Middle frontal gyrus (tissue), 1 donor: ENCODE measurements at regions not wholly inside any gene's neighbourhood (a gene's known extent, or its start where the extent isn't known, plus 50 kb on each side); places are given as distances from the start of the nearest gene placed in this dataset.

Experiments used
- DNase-seq: peaks from one replicate; pipeline ENCODE4 v3.0.0-alpha.2; 2015; ENCODE audit warnings: low spot score; ENCODE audit errors: extremely low spot score

GRCh38 chr1:209248649-209249279, 334.8 kb upstream of the CAMK1G start:
- DNase-seq: peak; percentile 46

GRCh38 chr1:209249280-209249670, 334.2 kb upstream of the CAMK1G start:
- DNase-seq: no peak

DNA sequence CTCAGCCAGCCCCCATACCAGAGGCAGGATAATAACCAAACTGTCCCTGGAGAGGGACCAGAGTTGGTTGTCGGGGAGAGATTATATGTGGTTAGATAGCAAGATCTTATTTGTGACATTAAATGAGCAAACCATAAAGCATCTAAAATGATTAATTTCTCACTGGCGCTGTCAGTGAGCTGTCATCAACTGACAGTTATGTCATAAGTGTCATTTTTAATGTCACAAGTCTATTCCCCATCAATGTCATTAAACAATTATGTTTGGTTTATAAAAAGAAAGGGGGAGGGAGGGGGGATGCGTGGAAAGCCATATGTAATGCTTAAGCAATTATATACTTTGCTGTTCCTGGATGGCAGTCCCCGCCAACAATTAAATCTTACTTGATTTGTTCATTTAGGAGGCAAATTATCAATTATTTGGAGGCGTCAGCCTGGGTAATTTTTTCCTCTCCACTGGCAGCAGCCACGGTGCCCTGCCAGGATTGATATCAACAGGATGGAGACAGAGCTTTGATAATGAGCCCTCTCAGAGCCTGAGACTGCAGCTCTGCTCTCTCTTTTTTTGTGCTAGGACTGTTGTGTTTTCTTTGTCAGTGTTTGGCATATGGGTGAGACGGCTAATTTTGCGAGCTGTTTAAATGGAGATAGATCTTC, 333.6 kb upstream of the CAMK1G start:
- no peak for DNase-seq

- DNase-seq: no peak
Measured at GRCh38 chr1:209250861-209251636, 332.5 kb upstream of the CAMK1G start.

GRCh38 chr1:209256766-209257350, 326.7 kb upstream of the CAMK1G start:
- no peak for DNase-seq

DNA sequence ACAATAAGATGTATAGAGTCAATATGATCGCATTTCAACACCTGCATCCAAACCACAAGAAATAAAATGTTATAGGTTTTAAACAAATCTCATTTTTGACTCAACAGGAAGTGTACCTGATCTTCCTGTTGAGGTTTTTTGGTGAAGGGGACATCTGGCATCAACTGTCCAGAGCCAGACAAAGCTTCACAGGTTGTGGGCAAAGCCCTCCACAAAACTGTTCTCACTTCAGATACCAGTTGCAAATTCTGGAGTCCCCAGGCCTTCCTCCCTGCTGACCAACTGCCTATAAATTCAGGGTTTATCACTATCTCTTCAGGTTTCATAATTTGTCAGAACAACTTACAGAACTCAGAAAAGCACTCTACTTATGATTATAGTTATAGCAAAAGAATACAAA, 326.1 kb upstream of the CAMK1G start:
- DNase-seq: no peak

- no peak for DNase-seq
Measured at GRCh38 chr1:209260136-209260535, 323.4 kb upstream of the CAMK1G start.

- DNase-seq: no peak
Measured at GRCh38 chr1:209262631-209263030, 320.9 kb upstream of the CAMK1G start.

DNA sequence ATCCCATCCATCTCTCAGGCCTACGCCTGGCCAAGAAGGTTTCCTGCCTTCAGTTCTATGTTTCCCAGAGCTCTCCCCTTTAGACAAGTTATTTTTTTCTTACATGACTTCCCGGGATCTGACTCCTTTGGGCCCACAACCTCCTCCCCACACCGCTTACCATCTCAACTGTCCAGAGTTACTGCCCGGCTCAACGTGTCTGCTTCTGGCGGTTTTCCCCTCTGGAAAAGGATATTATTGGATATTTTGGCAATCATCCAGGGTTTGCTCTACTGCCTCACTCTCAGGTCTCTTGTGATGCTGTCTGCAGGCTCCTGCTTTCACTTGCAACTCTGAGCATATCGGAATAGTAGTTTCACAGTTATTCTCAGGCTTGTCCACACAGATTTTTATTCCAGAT, 318.2 kb upstream of the CAMK1G start:
- no peak for DNase-seq

- DNase-seq: no peak
Measured at GRCh38 chr1:209266590-209267205, 316.8 kb upstream of the CAMK1G start.

- DNase-seq: no peak
Measured at GRCh38 chr1:209267968-209268367, 315.5 kb upstream of the CAMK1G start.

GRCh38 chr1:209268479-209268878, 315.0 kb upstream of the CAMK1G start:
- no peak for DNase-seq

DNA sequence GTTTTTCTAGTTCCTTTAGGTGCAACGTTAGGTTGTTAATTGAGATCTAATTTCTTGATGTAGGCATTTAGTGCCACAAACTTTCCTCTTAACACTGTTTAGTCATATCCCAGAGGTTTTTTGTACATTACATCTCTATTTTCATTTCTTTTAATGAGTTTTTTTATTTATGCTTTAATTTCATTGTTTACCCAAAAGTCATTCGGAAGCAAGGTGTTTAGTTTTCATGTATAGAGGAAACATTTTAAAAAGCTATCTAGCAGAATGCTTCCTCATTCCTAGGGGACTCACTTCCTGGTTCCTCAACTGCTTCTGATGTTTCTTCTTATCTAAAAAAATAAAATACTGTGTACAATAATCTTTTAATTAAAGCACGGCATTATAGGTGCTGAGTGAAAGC, 307.2 kb upstream of the CAMK1G start:
- DNase-seq: no peak

DNA sequence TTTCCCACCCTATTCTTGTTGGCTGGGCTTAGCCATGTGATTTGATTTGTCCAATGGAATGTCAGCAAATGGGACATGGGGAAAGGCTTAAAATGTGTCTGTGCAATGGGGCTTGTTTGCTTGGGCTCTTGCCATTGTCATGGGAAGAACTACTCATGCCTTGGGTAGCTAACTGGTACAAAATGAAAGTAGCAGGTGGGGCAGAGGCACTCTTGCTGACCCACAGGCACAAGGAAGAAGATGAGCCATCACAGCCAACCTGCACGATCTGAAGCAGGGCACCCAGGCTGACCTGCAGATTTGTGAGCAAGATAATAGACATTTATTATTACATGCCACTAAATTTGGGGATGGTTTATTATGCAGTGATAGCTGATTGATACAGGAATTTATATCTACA, 305.9 kb upstream of the CAMK1G start:
- DNase-seq: no peak

GRCh38 chr1:209291715-209292114, 291.8 kb upstream of the CAMK1G start:
- DNase-seq: no peak

- no peak for DNase-seq
Measured at GRCh38 chr1:209302779-209303568, 280.5 kb upstream of the CAMK1G start.

DNA sequence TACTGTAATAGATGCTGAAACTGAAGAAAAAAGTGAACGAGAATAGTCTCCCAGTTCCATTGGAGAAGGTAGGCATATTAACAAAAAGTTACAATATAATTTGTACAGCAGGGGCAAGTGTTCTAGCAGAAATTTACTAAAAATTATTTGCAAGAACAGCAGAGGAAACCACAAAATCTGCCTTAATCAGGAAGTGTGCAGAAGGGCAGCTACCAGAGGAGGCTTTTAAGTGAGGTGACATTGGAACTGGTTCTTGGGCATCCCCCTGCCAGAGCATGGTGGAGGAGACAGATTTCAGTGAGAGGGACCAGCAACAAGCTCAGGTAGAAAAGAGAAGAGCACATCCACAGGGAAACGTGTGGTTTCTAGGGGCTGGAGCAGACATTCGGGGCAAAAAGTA, 279.3 kb upstream of the CAMK1G start:
- no peak for DNase-seq

DNA sequence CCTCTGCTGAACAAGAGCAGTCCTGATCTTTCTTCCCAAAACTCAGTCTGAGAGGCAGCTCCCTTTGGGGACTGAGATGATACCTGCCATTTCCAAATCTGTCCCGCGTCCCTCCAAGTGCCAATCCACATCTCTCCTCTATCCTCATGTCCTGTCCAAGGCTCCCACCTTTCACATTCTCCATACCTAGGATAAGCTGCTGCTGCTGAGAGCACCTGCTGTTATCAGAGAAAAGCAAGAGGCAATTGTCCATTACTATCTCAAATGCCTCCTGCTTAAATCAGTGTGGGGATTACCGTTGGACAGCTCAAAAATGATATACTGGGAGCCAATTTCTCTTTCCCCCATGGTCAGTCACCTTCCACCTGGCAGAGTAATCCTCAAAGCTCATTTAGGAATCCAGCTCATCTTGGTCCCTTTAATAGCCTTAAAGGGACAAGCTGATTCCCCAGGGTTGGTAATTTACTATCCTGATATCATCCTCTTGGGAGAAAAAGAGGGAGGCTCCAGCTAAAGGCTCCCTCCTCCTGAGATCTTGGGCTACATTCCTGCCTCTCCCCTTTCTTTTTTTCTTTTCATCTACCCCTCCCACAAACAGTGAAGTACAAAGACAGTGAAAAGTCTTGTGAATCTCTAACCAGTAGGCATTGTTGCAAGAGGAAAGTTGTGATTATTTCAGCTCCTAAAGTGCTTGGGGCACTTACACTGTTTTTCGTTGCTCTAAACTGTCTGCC, 278.1 kb upstream of the CAMK1G start:
- DNase-seq: no peak

DNA sequence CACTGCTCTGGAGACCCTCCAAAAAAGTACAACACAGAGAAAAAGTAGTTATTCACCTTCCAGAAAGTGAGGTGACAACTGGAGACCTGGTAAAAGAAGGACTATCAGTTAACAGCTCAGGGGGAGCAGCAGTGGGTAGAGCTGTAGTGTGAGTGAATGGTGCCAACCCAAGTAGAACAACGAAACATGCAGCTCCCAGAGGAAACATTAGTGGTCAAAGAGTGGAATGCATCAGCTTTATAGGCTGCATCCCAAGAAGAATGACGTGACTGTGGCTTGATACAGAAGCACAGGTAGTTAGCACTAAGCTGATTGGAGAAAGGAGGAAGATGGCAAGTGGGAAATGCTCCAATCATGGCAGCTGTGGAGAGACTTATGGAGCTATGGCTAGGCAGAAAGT, 275.7 kb upstream of the CAMK1G start:
- no peak for DNase-seq

DNA sequence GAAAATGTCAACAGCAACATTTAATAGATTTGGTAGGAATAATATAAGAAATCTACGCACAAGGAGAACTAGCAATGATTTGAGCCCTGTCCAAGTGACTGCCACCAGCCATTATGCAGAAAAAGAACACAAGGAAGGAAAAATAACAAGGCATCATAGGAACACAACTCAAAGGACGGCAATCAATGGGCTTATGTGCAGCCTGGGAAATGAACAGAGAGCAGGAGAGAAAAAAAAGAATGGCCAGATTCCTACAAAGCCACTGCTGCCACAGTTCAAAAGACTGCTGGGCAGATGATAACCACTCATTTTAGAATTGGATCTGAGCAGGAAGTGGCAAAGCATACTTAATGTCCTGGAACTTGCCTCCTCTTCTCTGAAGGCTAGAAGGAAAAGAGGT, 274.3 kb upstream of the CAMK1G start:
- DNase-seq: no peak
